ENCODE measurements at regions not wholly inside any gene's neighbourhood (a gene's known extent, or its start where the extent isn't known, plus 50 kb on each side); places are given as distances from the start of the nearest gene placed in this dataset.

DNA sequence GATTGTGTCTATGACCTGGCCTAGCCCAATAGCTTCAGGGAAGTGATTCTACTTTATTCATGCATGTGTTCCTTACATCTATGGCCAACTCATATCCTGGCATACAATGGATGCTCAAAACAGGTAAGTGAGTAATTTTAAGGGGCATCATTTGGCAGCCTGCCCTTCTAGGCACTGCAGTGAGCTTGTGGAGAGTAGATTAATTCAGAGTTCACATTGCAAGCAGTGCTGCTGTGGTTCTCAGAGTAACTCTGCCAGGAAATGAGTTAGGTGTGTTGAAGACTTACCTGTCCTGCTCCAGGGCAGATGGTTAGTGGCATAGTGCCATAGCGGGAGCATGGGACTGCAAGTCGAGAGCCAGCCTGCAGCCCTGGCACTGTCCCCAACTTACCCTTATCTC, 158.0 kb downstream of the SCP2D1 start:
- no peak for DNase-seq

DNA sequence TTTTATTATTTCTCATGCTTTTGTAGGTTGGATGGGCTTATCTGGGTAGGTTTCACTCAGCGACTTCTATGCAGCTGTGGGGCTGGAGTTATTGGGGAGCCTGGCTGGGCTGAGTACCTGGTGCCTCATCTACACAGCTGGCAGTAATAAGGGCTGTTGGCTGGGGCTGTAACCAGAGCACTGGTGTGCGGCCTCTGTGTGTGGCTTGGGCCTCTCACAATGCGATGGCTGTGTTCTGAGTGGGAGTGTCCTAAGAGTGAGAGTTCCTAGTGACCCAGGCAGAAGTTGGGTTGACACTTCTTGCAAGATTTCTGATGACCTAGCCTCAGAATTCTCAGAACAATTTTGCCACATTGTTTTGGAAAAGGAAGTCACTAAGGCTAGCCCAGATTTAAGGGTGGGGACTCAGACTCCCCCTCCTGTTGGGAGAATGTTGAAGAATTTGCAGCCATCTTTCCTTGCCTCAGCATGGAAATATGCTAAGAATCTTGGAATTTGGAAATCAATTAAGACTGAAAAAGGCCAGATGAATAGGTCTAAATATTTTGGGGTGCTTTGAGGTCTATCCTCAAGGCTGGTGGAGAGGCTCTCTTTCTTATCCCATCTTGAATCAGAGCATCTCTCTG, 158.8 kb downstream of the SCP2D1 start:
- no peak for DNase-seq

DNA sequence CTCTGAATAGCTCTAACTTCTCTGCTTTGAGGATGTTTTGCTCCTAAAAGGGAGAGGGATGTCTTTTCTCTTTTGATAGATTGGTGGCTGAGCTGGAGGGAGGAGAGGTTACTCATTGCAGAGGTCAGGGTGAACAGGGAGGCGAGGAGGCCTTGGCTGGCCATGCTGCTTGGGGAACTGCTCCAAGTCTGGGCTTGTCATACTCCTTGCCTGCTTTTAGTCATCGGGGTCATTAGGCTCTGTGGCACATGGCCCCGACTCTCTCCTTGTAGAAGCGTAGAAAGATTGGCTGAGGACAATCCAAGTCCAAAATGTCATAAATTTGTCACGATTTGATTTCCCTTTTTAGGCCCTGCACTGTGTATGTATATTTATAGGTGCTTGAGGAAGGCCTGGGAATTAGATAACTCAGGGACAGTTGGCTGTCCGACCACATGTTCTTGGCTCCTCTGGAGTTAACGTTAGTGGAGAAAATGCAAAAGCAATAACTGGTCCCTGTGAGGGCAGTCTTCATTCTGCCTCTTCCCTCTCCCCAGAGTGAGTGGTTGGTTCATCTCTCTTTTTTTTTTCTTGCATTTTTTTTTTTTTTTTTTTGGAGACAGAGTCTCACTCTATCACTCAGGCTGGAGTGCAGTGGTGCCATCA, 160.1 kb downstream of the SCP2D1 start:
- DNase-seq = no peak

DNA sequence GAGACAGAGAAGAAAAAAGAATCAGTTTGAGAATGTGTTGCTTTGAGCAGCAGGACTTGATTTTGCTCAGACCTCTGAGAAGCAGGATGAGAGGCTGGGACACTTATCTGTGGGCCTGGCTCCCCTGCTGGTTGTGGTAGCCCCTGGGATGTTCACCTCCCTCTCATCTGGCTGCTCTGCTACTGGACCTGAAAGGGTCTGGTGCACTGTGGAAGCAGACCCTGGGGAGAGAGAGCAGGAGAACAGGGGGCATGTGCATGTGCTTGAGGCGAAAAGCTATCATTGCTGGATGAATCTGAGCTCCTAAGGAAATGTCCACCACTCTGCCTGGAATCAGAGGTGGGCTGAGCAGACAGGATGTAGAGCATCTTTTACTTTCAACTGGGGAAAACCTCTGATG, 161.1 kb downstream of the SCP2D1 start:
- DNase-seq = no peak

DNA sequence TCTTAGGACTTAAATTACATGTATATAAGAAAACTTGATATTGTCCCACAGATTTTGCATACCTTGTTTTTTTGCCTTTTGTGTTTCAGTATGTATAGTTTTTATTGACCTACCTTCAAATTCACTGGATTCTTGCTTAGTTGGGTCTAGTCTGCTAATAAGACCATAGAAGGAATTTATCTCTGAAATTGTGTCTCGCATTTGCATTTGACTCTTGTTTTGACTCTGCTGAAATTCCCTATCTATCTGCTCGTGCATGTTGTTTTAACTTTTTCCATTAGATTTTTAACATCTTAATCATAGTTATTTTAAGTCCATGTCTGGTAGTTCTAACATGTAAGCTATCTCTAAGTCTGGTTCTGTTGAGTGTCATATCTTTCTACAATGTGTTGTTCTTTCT, 163.9 kb downstream of the SCP2D1 start:
- DNase-seq = no peak

DNA sequence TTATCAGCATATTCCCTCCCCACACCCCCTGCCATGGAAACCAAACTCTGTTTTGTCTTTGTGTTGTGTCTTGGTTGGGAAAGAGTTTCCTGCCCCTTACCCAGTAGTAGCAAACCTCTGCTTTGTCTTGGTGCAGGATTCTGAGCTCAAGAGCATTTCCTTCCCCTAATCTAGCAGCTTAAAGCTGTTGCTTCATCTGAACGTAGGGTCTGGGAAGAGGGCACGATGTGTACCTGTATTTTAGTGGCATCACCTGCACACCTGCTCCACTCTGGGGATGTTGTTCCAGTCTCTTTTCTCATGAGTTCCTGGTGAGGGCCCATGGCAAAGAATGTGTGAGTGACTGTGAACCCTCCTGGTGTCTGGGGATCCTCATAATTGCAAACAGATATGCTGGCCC, 164.7 kb downstream of the SCP2D1 start:
- no peak for DNase-seq

DNA sequence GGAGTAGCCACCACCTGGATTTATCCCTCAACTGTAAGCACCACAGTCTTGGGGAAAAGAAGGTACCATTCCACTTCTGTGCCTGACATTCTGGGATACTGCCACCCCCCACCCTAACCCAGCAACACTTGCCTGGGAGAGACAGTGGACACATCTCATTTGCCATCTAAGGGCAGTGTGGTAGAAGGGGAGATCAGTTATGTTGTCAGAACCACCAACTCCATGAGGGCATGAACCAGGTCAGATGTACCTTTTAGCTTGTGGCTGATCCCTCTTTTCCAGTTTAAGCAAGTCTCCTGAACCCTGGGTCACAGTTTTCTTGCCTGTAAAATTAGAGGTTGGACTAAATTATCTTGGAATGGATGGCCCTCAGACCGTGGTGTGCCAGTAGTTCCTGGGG, 165.5 kb downstream of the SCP2D1 start:
- no peak for DNase-seq

DNA sequence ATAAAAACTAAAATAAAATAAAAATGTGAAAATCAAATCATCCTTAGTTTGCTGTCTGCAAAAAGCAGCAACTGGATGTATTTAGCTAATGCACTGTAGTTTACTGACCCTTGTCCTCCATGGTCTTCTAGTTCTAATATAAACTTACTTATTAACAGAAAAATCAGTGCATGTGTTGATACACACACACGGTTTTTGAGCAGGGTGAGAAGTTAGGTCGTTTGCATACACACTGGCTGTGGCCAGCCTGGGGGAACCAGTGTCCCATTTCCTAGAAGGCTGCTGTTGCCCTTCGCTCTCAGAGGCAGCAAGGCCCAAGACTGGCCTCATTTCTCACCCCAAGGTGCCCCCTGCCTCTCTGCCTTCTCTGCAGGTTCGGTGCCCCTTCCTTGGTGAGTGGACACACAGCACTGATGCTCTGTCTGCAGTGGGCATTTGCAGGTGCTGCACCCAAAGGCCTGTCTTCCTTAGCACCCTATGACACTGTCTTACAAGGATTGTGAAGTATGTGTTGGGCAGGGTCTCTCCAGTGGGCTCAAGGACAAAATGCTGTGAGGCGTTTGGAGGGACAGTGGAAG, 168.5 kb downstream of the SCP2D1 start:
- no peak for DNase-seq

DNA sequence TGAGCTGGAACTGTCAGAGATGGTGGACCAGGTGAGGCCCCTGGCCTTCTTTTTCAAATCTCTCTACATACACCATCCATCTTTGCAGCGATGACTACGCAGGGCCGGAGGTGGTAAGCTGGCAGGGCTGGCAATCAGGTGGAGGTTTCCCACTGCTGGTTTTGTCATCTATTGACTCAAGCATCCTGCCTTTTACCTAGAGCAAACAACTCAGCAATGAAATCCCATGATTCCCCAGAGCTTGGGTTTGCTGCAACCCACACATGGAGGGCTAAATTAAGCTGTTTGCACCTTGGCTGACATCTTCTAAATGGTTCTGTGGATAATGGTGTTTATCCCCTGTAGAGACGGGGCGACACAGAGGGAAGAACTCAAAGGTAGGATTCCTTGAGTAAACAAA, 170.2 kb downstream of the SCP2D1 start:
- DNase-seq = peak; percentile 97

DNA sequence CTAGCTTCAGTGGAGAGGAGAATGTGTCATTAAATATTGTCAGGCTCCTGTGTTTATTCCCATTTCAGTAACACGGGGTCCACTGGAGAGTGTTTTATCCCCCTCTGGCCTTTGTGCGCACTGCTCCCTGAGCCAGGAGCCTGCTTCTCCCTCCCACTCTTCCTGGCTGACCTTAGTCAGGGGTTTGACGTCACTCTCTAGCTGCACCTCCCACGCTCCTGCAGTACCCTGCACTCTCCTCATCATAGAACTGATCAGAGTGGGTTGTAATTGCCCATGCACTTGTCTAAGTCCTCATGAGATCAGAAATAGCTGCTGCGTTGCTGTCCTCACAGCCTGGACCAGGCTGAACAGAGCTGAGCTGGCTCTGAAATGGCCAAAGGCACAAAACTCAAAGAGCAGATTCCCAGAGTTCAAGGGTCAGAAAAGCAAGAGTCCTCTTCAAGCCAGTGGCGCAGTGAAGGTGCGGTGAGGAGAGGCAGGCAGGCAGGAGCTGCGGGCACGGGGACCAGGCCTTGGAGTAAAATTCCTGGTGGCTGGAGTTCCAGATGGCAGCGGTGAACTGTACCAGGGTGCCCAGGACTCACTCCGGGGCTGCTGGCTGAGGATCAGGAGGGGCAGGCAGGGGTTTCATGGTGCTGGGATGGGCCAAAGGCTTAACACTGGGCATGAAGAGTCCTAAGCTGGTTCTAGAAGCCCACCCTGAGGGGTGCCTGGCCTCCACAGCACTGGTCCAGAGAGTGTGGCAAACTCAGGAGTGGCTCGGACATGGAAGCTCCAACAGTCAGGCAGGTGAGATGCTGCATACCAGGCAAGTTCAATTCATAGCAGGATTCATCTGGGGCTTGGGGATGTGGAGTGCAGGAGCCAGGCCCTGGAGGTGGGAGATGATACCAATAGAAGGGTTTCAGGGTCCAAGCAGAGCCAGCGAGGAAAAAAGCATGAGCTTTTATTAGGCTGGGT, 170.9 kb downstream of the SCP2D1 start:
- peak; percentile 97 for DNase-seq

DNA sequence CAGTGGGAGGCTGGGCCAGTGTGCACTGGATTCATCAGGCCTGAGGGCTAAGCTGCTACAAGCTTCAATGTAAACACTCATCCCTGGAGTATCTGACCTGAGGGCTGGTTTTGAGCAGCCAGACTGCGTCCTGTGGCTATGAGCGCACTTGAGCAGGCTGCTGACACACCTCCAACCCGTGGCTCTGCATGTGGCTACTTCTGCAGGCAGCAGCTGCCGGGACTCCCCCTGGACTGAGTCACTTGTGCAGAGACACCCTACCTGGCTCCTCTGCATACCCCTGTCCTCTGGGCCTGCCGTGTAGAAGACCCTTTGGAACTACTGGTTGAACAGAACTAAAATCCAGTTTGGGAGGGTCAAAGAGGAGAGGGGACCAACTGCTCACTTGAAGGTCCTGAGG, 172.0 kb downstream of the SCP2D1 start:
- DNase-seq = peak; percentile 13

DNA sequence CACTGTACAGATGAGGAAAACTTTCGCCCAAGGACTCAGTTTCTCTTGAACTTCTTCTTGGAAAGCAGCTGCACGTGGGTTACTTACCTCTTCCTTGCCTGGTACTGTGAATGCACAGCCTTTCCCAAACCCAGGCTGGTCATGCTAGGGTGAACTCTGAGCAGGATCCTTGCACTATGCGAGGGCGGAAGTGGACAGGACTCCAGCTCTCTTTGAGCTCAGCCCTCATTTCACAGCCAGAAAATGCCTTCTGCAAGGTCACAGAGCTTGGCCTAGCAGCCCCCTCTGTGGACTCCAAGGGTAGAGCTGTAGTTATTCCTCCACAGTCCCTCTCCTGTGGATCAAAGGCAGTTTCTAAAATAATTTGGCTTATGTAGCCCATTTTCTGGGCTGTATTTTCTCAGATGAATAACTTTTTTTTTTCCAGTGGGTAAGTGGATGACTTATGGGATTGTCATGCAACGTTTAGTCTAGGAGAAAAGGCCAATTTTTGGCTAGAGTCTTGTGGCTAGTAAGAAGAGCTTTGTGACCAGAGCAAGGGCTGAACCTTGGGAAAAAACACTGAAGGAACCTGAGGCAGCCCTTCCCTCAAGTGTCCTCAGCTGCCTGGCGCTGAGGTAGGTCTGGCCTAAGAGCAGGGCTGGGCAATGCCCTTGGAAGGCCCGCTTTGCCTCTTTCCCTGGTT, 172.7 kb downstream of the SCP2D1 start:
- DNase-seq = no peak

DNA sequence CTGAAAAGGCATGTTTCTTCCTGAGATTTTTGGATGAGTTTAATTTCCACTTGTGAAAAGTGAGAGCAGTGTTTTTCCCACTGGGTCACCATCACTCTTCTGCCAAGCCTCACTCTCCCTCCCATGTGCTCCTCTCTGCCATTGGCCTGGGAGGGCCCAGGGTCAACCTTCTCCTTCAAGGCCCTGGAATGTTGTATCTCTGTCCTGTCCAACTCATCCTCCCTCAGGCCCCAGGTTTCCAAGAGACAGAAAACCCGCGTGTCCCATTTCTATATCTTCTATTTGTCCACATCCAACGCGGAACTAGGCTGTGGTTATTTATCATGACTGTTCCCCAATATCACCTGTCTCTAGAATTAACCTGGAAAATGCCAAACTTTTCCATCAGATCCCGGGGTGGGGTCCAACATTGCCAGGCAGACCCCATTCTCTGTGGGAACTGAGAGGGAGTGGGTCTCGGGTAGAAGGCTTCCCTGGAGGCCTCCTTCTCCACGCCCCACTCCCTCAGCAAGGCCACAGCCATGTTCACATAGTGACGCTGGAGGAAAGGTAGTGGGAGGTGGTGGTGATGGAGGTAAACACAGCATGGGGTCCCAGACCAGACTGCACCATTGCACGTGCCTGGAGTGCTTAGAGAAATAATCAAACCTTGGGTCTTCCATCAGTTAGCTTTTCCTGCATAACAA, 173.5 kb downstream of the SCP2D1 start:
- DNase-seq = no peak

DNA sequence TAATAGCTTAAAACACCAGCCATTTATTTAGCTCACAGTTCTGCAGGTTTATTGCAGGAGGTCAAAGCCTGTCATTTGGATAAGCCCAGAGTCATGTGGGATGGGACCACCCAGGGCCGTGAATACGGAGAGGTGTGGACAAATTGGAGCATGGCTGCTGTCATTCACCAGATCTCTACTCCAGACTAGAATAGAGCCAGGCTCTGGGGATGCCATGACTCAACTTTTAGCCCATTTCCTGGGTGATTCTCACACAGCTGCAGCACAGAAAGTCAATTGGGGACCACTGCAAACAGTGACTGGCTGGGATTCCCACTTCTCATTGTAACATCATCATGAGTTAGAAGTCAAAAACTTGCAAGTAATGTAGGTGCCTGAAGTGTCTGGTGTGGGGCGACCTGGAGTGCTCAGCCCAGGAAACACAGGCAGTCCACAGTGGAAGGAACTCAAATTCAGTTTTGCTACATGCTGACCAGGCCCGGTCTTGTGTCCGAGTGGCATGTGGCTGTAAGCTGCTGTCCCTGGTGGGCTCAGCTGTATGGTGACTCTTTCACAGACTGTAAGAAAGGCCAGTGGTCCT, 174.3 kb downstream of the SCP2D1 start:
- DNase-seq = no peak

DNA sequence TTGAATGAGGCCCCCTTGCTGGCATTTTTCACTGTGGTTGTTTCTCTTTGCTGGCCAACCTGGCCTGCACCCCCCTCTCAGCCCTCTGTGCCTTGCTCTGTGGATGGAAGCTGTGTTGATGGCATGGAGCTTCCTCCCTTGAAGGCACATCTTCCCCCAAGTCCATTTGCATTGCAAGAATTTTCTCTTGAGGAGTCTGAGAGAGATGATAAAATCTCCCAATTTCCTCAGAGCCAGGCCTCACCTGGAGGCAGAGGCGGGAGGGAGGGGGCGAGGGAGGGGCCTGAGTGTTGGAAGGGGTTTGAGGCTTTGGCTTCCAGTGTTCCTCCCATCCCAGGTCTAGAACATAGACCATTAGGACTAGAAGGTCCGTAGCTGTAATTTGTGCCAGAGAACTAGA, 175.1 kb downstream of the SCP2D1 start:
- DNase-seq = no peak

DNA sequence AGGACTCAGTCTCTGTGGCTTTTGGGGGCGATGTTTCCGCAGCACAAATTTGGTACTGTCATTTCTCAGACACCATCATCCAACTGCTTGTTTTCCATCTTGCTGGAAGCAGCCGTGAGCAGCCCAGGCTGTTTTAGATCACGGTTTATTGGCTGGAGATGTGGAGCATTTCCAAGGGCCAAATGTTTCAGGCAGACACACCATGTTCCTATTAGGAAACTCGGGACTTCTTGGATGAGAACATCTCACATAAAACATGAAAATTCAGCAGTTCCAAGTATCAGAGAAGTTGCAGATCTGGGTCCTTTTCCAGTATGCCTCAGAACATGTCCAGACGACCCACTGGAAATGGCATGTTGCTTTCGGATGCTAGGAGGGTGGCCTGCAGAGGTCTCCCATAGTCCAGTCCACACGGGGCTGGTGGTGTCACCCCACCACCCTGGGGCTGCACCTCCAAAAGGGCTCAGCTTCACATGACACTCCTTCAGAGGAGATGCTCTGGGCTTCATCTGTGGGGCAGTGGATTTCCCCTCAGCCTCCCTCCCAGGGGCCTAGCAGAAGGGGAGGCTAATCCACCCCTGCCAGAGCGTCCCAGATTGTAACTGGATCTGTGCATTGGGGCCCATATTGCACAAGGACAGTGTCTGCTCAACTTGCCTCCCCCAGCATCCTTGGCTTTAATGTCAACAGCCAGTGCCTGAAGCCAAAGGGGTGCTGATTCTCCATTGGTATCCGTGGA, 176.3 kb downstream of the SCP2D1 start:
- DNase-seq = no peak

DNA sequence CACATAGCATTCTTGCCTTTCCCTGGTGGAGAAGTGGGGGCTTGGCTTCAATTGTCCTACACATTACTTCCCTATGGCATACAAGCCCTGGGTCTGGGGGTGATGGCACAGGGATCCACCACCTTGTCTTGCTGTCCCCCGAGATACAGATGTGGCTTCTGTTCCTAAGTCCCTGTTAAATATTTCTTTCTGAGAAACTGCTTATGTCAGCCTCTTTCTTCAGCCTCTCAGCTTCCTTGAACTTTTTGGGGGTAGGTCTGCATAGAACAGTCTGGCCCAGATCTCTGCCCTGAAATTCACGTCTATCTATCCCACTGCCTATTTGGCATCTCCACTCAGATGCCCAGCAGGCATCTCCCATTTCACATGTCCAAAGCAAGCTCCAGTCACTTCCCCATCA, 177.4 kb downstream of the SCP2D1 start:
- no peak for DNase-seq

DNA sequence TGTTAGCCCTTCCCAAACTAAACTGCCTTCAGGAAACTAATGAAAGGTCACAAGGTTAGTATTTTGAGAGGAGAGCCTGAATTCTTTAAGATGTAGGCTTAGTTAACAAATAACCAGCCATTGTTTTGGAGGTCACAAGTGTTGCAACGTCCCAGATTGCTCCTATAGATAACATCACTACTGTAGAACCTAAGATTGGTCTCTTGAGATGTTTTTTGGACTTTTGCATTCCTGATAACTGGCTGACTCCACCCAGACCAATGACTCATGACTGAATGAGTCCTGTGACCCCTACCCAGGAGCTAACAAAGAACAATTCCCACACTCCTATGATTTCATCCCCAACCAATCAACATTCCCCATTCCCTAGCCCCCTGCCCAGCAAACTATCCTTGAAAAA, 178.8 kb downstream of the SCP2D1 start:
- DNase-seq = no peak

DNA sequence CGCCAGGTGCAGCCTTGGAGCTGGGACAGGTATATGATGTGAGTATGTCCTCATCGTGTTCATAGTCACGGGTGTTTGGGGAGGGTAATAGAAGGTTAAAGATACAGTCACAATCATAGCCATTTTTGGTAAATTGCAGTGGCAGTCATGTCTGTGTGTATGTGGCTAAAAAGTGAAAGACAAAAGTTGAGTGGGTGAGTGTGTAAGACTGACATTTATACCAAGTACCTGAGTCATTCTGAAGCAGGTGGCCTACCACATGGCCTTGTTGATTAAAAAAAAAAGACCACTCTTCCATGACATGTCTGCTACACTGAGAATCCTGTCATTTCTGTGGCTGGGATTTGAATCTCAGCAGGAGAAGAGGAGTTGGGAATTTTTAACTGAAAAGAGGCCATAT, 181.9 kb downstream of the SCP2D1 start:
- DNase-seq = no peak

DNA sequence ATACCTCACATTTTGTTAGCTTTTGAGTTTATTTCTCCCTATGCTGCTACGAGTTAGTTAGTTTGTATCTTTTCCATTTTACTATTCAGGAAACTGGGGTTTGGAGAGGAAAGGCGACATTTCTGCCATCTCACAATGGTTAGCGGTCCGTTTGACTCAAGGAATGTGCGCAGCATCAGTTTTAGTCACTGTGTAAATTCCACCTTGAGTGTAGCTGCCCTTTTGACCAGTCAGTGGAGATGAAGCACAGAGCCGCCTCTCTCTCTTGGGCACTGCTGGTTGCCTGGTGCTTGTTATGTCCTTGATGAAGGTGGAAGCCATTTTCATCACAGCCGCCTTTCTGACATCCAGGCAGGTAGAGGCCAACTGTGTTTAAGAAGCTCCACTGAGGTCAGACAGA, 185.5 kb downstream of the SCP2D1 start:
- DNase-seq = no peak

DNA sequence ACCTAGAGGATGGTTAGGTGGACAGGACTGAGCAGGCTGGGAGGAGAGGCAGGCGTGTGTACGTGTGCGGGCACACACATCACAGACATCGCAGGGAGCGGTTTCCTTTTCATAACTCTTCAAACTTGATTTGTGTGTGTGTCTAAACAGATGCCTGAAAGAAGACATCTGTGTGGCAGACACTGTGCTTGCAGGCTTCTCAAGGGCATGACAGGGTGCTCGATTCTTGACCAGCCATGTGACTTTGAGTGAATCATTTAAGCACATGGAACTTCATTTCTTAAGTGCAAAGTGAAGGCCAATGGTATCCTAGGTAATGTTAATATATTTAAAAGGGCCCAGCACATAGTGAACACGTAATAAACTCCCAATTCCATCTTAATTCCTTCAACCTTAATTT, 186.5 kb downstream of the SCP2D1 start:
- no peak for DNase-seq

All from NCI-H69 (cell line).